Activated CD8-positive, alpha-beta memory T cell treated with anti-CD3 and anti-CD28 coated beads for 48 hours (primary cell): ENCODE measurements at regions not wholly inside any gene's neighbourhood (a gene's known extent, or its start where the extent isn't known, plus 50 kb on each side); places are given as distances from the start of the nearest gene placed in this dataset.
A peak's percentile ranks its signal among the peaks of the same experiment; 100 is the strongest.
"Not testable (repeated sequence)": the region's sequence is repeated elsewhere in the genome, so short reads cannot be mapped to it uniquely, and the experiment has no call there.

Experiments
- DNase-seq, 3 experiments: peaks; one replicate each; pipeline ENCODE4 v3.0.0-alpha.2; 2020; ENCODE audit warnings: low read depth in 2 of 3, low spot score in 2 of 3

DNA sequence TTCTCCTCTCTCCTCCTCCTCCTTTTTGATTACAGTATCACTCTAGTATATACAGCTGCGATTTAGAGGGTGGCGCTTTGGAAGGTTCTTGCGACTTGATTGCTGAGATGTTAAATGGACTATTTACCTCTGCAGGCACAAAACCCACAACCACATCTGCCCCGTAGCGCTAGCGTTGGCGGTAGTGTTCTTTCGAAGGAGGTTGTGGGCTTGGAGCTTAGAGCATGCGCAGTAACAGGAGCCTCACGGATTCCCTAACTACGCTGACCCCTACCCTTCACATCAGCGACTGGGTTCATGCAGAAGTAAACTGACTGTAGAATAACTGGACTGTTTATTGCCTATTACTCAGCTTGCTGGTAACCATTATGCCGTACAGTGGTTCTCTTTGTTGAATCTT is 58.0 kb downstream of the CGGBP1 start:
- DNase-seq = no peak

DNA sequence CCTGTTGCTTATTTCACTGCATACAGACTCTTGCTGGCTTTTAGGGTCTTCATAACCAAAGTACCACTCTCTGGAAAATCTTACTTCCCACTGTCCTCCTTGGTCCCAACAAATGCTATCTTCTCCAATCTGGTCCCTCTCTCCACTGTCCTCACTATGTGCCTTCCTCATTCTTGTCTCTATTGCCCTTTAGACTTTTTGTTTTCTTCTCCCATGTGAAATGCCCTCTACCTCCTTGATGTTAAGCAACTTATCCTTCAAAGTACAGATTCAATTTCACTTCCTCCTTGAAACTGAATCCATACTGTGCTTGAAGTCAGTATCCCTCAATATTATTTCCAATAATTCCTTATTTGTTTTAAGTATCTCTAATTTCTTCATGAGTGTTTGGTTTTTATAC is 60.8 kb downstream of the CGGBP1 start:
- no peak for DNase-seq

DNA sequence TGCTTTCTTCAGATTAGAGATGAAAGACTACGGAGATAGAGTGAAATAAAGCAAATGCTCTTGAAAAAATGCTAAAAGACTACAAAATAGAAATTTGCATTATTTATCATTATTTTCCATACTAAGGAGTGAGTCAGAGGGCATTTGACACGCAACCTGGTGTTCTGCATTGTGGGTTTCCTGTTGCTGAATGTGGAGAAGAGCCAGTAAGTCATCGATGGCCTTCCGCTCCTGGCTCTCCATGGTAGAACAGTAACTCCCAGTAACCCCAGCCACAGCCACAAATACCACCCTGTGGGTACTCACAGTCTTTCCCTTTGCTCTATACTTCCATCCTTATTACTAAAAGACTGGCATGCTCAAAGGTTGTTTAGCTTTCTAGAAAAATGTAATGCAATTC is 61.5 kb downstream of the CGGBP1 start:
- DNase-seq = peak; percentile 13 to 35 (median 26)

DNA sequence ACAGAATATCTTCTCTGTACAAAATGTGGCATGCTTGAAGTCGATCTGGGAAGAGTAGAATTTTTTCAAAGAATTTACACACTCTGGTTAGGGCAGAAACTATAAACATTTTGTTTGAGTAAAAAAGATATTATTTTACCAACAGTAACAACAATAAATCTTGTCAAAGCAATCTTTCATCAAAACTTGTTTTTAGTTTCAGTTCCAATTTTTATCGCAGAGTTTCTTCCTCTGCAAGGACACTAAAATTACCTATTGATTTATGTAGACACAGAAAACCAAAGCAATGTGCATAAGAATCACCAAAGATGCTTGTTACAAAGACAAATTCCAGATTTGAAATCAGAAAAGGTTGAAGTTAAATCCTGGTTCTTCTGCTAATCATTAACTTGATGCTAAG is 61.9 kb downstream of the CGGBP1 start:
- DNase-seq = no peak

DNA sequence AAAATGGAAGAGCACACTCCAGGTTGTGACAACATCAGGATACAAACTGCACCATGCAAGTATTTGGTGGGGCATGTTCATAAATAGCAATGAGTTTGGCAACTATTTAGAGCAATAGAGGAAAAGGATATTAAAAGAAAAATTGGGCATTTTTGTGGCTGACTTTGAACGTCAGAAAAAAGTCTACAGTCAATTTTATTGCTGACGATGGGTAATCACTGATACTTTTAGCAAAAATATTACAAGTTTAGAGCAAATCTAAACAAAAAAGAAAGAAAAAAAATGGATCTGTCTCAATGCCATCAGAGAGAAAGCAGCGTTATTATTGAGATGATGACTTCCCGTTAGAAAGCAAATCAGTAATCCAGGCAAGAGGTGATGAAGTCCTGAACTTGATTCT is 65.2 kb downstream of the CGGBP1 start:
- no peak for DNase-seq

DNA sequence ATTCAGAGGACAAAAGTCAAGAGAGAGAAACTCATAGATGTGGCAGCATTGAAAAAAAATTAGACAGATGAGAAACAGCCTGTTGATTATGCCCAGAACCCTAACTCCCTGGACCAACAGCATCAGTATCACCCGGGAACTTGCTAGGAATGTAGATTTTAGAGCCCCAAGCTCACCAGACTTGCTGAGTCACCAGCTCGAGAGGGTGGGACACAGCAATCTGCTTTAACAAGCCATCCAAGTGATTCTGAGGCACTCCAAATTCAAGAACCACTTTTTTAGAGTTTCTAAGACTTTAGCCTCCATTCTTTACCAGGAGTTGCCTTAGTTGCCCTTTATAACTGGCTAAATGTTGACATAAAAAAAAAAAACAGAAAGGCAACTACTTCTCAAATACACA is 70.9 kb downstream of the CGGBP1 start:
- DNase-seq = no peak

DNA sequence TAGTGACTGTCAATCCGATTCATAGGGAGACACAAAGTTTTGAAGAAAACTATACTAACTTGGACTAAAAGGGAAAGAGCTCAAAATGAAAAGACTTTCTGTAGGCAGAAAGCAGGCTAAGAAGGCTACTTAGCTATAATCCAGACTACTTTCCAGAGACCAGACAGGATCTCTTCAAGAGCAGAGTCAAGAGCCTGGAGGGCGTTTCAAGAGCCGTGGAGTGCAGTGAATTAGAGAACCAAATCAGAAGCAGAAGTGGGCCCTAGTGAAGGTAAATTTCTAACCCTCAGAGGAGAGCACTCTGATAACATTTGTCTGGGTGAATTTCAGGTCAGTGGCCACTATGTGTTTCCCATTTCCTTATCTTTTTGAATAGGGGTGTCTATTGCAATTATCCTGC is 76.4 kb downstream of the CGGBP1 start:
- no peak for DNase-seq

DNA sequence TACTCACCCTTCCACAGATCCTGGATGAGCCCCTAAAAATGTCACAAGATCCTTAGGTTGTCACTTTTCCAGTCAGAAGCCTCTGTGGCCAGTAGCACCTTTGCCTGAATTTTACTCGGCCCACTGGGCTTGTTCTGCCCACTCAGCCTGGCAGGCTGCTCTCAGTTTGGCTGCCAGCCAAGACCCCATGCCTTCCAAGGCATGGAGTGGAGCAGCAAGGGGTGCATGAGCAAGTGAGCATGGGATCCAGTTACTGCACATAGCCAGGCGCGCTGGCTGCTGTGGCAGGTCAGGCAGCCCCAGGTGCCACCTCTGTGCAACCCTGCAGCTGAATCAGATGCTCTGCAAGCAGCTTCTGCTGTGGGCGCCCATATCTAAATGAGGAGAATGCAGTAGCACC is 79.3 kb downstream of the CGGBP1 start:
- no peak for DNase-seq

DNA sequence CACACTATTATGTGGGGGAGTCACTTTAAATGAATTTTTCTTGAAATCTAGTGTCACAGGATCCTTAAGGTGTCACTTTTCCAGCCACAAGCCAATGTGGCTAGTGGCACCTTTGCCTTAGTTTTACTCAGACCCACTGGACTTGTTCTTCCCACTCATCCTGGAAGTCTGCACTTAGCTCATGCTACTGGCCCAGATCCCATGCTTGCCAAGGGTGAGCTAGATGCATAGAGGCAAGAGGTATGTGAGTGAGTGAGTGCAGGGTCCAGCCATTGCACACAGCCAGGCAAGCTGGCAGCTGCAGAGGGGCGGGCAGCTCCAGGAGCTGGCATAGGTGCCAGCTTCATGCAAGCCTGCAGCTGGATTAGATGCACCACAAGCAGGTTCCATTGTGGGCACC is 81.0 kb downstream of the CGGBP1 start:
- no peak for DNase-seq

DNA sequence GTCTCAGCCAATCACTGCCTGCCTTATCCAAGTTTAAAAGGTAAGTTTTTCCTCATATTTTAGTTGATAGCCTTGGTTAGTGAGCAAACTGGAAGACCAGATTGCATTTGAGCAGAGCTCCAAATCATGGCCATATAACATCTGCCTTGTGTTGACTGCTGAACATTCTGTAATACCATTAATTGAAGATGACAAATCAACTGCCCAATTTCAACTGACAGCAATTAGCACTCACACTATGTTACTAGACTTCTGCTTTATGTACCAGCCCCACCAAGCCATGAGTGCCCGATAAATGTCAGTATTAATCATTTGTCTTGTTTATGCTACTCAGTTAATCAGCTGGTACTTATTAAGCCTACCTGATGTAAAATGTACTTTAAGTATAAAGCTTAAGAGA is 83.1 kb downstream of the CGGBP1 start:
- DNase-seq = no peak

DNA sequence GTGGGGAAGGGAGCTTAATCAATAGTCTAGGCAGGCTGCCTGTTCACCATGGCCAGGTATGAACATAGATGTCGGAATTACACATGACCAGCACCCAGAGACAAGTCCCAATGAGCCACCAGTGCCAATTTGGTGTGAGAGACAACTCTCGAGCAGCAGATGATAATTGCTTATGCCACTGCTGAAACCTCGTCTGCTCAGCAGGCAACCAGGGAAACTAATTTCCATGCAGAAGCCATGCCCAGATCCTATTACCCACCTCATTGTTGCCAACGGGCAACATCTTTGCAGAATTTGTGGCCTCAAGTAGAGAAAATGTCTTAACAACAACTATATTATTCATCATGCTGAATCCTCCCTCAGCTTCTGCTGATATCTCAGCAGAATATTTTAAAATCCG is 84.9 kb downstream of the CGGBP1 start:
- DNase-seq = no peak

DNA sequence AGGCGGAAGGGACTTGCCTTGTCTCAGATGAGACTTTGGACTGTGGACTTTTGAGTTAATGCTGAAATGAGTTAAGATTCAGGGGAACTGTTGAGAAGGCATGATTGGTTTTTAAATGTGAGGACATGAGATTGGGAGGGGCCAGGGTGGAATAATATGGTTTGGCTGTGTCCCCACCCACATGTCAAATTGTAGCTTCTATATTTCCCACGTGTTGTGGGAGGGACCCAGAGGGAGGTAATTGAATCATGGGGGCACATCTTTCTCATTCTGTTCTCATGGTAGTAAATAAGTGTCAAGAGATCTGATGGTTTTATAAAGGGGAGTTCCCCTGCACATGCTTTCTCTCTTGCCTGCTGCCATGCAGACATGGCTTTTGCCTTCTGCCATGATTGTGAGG is 89.2 kb downstream of the CGGBP1 start:
- no peak for DNase-seq

DNA sequence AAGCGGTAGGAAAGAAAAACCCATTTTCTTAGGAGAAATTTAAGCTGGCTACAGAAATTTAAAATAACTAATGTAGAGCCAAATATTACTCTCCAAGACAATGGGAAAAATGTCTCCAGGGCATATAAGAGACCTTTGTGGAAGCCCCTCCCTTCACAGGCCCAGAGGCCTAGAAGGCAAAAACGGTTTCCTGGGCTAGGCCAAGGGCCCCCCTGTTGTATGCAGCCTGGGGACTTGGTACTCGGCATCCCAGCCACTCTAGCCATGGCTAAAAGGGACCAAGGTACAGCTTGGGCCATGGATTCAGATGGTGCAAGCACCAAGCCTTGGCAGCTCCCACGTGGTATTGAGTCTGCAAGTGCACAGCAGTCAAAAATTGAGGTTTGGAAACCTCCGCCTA is 90.1 kb downstream of the CGGBP1 start:
- no peak for DNase-seq

DNA sequence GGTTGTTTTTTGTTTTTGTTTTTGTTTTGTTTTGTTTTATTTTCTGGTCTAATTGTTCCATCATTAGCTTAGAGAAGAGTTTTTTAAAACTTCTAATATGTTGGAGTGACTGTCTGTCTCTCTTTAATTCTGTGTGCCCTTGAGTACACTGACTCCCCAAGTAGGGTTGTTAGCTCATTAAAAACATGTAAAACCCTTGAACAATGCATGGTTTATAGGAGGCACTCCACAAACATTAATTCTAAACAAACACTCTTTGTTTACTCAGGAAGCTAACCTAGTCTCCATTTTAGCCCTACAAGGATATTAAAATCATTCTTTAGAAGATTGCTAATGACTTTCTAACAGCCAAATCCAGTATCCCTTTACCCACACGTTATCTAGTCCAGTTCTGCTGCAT is 100.5 kb downstream of the CGGBP1 start:
- DNase-seq = no peak

DNA sequence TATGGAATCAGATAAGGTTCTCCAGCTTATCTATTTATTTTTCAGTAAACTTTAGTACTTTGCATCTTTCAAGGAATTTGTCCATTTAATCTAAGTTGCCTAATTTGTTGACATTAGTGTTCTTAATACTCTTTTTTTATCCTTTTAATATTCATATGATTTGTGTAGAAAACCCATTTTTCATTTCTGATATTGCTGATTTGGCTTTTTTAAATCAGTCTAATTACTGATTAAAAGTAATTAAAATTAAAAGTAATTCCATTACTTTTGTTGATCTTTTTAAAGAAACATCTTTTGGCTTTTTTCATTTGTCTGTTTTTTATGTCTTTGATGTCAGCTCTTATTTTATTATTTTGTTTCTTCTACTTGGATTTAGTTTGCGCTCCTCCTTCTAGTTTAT is 101.2 kb downstream of the CGGBP1 start:
- no peak for DNase-seq

DNA sequence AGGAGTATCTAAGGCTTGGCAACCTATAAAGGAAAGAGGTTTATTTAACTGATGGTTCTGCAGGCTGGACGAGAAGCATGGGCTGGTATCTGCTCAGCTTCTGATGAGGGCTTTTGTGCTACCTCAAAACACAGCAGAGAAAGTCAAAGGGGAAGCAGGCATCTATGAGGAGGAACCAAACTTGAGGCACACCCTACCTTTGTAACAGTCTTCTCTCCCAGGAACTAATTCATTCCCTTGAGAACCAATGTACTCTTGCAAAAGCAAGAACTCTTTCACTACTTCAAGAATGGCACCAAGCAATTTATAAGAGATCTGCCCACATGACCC is 109.0 kb downstream of the CGGBP1 start:
- no peak for DNase-seq

DNA sequence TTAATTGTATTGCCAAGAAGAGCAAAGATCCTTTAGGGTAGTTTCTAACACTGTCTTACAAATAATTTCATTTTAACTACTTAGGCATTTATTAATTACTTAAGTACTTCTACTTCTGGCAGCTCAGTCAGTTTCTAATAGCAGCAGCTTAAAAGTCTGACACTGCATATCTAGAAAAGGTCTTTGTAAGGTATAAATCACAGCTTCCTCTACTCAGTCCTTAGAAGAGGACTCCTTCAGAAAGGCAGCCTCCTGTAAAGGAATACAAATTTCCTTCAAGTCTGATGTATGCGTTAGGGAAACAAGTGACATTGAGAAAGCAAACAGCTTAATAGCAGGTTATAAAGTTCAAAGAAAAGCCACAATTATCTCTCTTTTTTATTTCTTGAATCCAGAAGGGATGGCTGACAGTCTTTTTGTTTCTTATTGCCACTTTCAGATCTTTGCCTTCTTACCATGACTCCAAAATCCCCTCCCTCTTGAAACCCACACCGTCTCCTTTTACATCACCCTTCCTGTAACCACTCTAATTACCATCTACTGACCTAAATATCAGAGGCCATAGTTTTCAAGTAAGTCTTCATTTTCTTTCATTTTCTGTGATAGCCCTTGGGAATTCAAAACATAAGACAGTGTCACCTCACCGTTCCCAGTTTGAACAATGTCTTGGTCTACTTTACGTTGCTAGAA is 109.5 kb downstream of the CGGBP1 start:
- no peak for DNase-seq

DNA sequence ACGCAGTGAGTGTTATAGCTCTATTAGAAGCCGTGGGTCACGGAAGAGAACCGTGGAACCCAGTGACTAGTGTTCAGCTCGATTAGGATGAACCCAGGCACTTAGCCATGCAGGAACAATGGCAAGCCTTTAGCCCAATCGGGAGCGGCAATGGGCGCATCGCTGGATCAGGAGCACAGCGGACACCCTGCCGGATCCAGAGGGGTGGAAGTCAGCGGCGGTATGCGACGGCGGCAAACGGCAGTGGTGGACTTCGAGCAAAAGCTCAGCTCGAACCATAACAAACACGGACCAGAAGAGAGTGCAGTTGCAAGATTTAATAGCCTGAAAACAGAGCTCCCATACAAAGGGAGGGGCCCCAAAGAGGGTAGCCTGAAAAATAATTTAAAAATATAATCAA is 112.8 kb downstream of the CGGBP1 start:
- not testable (repeated sequence) for DNase-seq

DNA sequence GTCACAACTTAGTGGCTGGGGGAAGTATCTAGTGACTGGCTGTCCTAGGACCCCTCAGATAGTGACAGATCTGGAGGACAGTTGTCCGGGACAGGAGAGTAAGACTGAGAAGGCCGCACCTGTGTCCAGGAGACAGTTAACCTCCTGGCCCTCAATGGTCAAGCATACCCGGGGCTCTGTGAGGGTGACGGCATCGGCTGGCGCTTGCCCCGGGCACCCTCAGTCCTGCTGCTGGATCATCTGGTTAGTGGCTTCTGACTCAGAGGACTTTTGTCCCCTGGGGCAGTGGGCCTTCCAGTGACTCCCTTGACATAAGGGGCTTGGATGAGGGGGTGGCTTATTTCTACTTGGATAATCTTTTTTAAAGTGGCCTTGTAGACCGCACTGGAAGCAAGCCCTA is 116.5 kb downstream of the CGGBP1 start:
- DNase-seq = not testable (repeated sequence)

DNA sequence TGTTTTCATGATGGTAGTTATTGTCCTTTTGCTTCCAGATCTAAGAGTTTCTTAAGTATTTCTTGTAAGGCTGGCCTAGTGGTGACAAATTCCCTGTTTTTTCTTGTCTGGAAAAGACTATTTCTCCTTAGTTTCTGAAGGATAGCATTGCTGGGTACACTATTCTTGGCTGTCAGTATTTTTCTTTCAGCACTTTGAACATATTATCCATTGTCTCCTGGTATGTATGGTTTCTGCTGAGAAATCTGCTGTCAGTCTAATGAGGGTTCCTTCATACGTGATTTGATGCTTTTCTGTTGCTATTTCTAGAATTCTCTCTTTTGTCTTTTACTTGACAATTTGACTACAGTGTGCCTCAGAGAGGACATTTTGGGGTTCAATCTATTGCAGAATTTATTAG is 134.3 kb downstream of the CGGBP1 start:
- no peak for DNase-seq

DNA sequence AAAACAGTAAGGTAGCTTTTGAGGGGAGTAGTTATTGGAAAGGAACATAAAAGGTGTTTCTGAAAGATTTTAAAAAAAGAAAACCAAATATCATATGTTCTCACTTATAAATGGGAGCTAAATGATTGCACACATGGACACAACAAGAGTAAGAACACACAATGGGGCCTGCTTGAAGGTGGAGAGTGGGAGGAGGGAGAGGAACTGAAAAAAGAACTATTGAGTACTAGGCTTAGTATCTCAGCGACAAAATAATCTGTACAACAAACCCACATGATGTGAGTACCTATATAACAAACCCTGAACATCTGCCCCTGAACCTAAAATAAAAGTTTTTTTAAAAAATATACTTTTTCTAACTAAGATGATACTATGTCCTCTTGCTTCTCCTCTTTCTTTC is 138.3 kb downstream of the CGGBP1 start:
- DNase-seq = no peak

DNA sequence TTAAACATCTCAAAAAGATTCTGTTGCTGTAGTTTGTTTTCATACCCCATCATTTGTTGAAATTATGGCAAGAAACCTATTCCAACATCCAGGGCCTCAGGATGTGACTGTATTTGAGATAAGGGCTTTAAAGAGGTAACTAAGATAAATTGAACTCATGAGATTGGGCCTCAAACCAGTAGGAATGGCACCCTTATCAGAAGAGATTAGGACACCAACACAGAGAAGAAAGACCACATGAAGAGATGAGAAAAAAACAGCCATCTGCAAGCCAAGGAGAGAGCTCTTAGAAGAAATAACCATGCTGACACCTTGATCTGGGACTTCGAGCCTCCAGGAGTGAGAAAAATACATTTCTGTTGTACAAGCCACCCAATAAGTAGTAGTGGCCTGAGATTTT is 157.7 kb downstream of the CGGBP1 start:
- no peak for DNase-seq

DNA sequence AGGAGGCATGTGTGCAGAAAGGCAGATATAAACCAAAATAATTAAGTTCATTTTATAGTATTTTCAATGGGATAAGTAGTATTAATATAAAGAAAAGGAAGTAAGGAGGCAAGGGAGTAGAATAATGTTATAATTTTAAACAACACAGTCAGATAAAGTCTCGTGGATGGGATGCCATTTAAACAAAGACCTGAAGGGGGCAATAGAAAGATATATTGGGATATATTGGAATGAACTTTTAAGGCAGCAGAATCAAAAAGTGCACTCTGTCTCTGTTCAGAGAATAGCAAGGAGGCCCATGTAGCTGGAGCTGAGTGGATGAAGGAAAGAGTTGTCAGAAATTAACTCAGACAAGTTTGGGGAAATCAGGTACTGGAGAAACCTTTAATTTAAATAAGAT is 158.7 kb downstream of the CGGBP1 start:
- DNase-seq = no peak

DNA sequence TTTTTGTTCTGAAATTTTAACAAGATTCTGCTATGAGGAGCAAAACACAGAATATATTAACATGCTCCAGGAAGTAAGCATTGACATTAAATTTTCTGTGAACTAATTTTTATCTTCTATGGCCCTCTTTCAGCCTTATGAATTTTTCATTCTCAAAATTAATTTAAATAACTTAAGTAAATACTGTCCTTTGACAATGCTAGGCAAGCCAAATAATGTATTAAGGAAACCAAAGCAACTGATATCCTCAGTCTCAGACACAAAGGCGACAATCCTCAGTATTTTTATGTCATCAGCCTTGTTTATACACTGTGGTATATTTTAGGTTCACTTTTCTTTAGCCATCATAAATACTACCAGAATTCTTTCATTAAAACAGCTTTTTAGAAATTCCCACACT is 159.8 kb downstream of the CGGBP1 start:
- no peak for DNase-seq
